Type B pancreatic cell (in vitro differentiated cells): ENCODE measurements at regions not wholly inside any gene's neighbourhood (a gene's known extent, or its start where the extent isn't known, plus 50 kb on each side); places are given as distances from the start of the nearest gene placed in this dataset.

Source experiments
- DNase-seq: peaks from one replicate; pipeline ENCODE4 v3.0.0; 2021; ENCODE audit warnings: mixed read lengths; ENCODE audit not compliant: unreplicated experiment; ENCODE audit errors: extremely low spot score
- H3K27ac Mint-ChIP-seq: 2 replicates; pipeline ENCODE4 v1.8.0; 2021; ENCODE audit warnings: mild to moderate bottlenecking, mixed read lengths
- H3K27me3 Mint-ChIP-seq: 2 replicates; pipeline ENCODE4 v1.8.0; 2021; ENCODE audit warnings: mixed read lengths
- H3K36me3 Mint-ChIP-seq: 2 replicates; pipeline ENCODE4 v1.8.0; 2021; ENCODE audit warnings: mixed read lengths
- H3K4me1 Mint-ChIP-seq: one replicate; pipeline ENCODE4 v1.8.0; 2021; ENCODE audit warnings: mixed read lengths; ENCODE audit not compliant: unreplicated experiment
- H3K4me3 Mint-ChIP-seq: 2 replicates; pipeline ENCODE4 v1.8.0; 2021; ENCODE audit warnings: mild to moderate bottlenecking, mixed read lengths
- H3K9me3 Mint-ChIP-seq: 2 replicates; pipeline ENCODE4 v1.8.0; 2021; ENCODE audit warnings: mixed read lengths
- CTCF ChIP-seq: fragments of 200-600 bp; sonication (generic); conservative IDR thresholded peaks from 2 replicates; pipeline ENCODE4 v1.5.0; 2021; ENCODE audit warnings: antibody characterized with exemption, mild to moderate bottlenecking

- H3K4me1 Mint-ChIP-seq, result no peaks in the 10 kb centered on the region
- H3K9me3 Mint-ChIP-seq, result no peaks in the 10 kb centered on the region
- no peaks in the 10 kb centered on the region for H3K36me3 Mint-ChIP-seq
- no peak for DNase-seq
- H3K4me3 Mint-ChIP-seq, result no peak overlapping the region
- H3K27ac Mint-ChIP-seq, result no peak overlapping the region
- TF ChIP-seq CTCF, result no peak
- no peaks in the 10 kb centered on the region for H3K27me3 Mint-ChIP-seq
These were observed 463.6 kb downstream of the C6orf118 start for GRCh38 chr6:164845773-164846172.

- H3K36me3 Mint-ChIP-seq, result no peaks in the 10 kb centered on the region
- H3K4me3 Mint-ChIP-seq, result no peak overlapping the region
- no peak for TF ChIP-seq CTCF
- no peaks in the 10 kb centered on the region for H3K27me3 Mint-ChIP-seq
- DNase-seq, result no peak
- no peaks in the 10 kb centered on the region for H3K4me1 Mint-ChIP-seq
- no peak overlapping the region for H3K27ac Mint-ChIP-seq
- no peaks in the 10 kb centered on the region for H3K9me3 Mint-ChIP-seq
These were observed 467.3 kb downstream of the C6orf118 start for GRCh38 chr6:164842085-164842484.

GRCh38 chr6:164838068-164838615 is 471.3 kb downstream of the C6orf118 start:
- Mint-ChIP-seq H3K9me3 (no peaks in the 10 kb centered on the region), H3K27me3 (no peaks in the 10 kb centered on the region), H3K4me1 (no peaks in the 10 kb centered on the region), H3K36me3 (no peaks in the 10 kb centered on the region), H3K27ac (no peak overlapping the region), H3K4me3 (no peak overlapping the region)
- TF ChIP-seq CTCF, result no peak
- no peak for DNase-seq

- H3K4me1 Mint-ChIP-seq, result no peaks in the 10 kb centered on the region
- no peak overlapping the region for H3K4me3 Mint-ChIP-seq
- H3K36me3 Mint-ChIP-seq, result no peaks in the 10 kb centered on the region
- DNase-seq, result no peak
- no peaks in the 10 kb centered on the region for H3K27me3 Mint-ChIP-seq
- no peak for TF ChIP-seq CTCF
- no peaks in the 10 kb centered on the region for H3K9me3 Mint-ChIP-seq
- no peak overlapping the region for H3K27ac Mint-ChIP-seq
These were observed 472.9 kb downstream of the C6orf118 start for GRCh38 chr6:164836486-164836885.

GRCh38 chr6:164832410-164832809 is 477.0 kb downstream of the C6orf118 start:
- H3K27me3 Mint-ChIP-seq, result no peaks in the 10 kb centered on the region
- no peak for DNase-seq
- no peaks in the 10 kb centered on the region for H3K9me3 Mint-ChIP-seq
- H3K27ac Mint-ChIP-seq, result no peak overlapping the region
- no peak overlapping the region for H3K4me3 Mint-ChIP-seq
- peaks cover 1% of the 10 kb centered on the region for H3K4me1 Mint-ChIP-seq
- no peaks in the 10 kb centered on the region for H3K36me3 Mint-ChIP-seq
- no peak for TF ChIP-seq CTCF

GRCh38 chr6:164827537-164827936 is 481.9 kb downstream of the C6orf118 start:
- Mint-ChIP-seq H3K27me3 (no peaks in the 10 kb centered on the region), H3K9me3 (no peaks in the 10 kb centered on the region), H3K4me1 (peaks cover 3% of the 10 kb centered on the region), H3K4me3 (no peak overlapping the region), H3K27ac (no peak overlapping the region), H3K36me3 (no peaks in the 10 kb centered on the region)
- no peak for DNase-seq
- TF ChIP-seq CTCF, result no peak
